ENCODE measurements at regions not wholly inside any gene's neighbourhood (a gene's known extent, or its start where the extent isn't known, plus 50 kb on each side); places are given as distances from the start of the nearest gene placed in this dataset.

- Histone ChIP-seq H3K27ac (ENCODE audit: low read length) (peak overlapping the region; percentile 27; the same call in 1 of the 2 replicates), H3K36me3 (ENCODE audit: low read depth, low read length) (no peaks in the 10 kb centered on the region), H3K79me2 (ENCODE audit: low read length) (no peaks in the 10 kb centered on the region), H3K4me2 (ENCODE audit: low read length) (no peak overlapping the region), H2AFZ (ENCODE audit: low read length) (no peak overlapping the region), H4K20me1 (ENCODE audit: low read length) (no peaks in the 10 kb centered on the region), H3K4me1 (ENCODE audit: insufficient read depth, low read length) (peaks cover 27% of the 10 kb centered on the region), H3K27me3 (ENCODE audit: low read length) (no peaks in the 10 kb centered on the region), H3K9ac (ENCODE audit: low read length) (no peak overlapping the region), H3K9me2 (replicated peaks; ENCODE audit: low read length) (no peaks in the 10 kb centered on the region; the same call in 1 of the 2 replicates), H3K4me3 (ENCODE audit: low read length) (no peak overlapping the region), H3K9me3 (ENCODE audit: low read length) (no peaks in the 10 kb centered on the region), H3F3A (ENCODE audit: low read length, unreplicated experiment) (no peaks in the 10 kb centered on the region)
- peak; percentile 74 for DNase-seq
- TF ChIP-seq, protein P1, sequence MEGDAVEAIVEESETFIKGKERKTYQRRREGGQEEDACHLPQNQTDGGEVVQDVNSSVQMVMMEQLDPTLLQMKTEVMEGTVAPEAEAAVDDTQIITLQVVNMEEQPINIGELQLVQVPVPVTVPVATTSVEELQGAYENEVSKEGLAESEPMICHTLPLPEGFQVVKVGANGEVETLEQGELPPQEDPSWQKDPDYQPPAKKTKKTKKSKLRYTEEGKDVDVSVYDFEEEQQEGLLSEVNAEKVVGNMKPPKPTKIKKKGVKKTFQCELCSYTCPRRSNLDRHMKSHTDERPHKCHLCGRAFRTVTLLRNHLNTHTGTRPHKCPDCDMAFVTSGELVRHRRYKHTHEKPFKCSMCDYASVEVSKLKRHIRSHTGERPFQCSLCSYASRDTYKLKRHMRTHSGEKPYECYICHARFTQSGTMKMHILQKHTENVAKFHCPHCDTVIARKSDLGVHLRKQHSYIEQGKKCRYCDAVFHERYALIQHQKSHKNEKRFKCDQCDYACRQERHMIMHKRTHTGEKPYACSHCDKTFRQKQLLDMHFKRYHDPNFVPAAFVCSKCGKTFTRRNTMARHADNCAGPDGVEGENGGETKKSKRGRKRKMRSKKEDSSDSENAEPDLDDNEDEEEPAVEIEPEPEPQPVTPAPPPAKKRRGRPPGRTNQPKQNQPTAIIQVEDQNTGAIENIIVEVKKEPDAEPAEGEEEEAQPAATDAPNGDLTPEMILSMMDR (conservative IDR thresholded peaks at IDR 0.05; ENCODE audit: low read depth, low read length): no peak
- TF ChIP-seq EZH2phosphoT487 (IDR thresholded peaks at IDR 0.05; ENCODE audit: borderline replicate concordance, low read length) (no peak), EZH2 (IDR thresholded peaks at IDR 0.05; ENCODE audit: low read length, unreplicated experiment) (no peak)
- CTCF ChIA-PET: no interaction called here
- POLR2A ChIA-PET (ENCODE audit: unreplicated experiment): no interaction called here
- BruUV-seq (replicated peaks): no TSS peak
- intact Hi-C loops (cut with micrococcal nuclease): no loop called here
- peak; percentile 51 for ATAC-seq
Observed at GRCh38 chr2:163210430-163210918, 371.9 kb upstream of the KCNH7 start.

DNA sequence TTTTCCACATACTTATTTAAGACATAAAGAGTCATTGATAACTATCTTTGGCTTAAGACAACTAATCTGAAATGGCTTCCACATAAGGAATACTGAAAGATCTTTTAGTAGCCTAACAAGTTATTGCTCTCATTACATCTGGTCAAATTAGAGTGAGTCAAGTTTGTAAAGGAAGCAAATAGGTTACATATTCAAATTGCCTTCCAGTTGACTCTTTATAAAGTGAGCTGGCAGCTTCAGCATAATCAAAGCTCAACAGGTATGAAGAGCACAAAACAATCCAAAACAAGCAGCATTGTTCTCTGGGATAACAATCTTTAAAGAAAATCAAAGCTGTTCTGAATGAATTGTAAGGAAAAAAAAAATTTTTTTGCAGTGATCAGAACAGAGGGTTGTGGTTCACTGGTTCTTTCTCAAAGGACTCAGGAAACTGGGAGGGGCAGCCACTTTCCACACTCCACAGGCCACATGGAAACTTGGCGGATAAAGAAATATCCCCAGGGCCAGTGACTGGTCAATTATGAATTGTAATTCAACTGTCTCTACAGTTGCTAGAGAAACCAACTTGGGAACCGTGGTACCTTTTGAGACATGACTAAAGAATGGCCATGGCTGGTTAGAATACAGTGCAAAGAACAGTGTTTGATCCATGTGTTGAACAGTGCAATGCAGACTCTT, 369.3 kb upstream of the KCNH7 start:
- H2AFZ ChIP-seq (ENCODE audit: low read length): no peak overlapping the region
- DNase-seq (peak; percentile 22), ATAC-seq (no peak)
- H4K20me1 ChIP-seq (ENCODE audit: low read length): no peaks in the 10 kb centered on the region
- ChIA-PET CTCF (no interaction called here), POLR2A (ENCODE audit: unreplicated experiment) (no interaction called here)
- intact Hi-C loops (cut with micrococcal nuclease): no loop called here
- H3K27me3 ChIP-seq (ENCODE audit: low read length): peaks cover 3% of the 10 kb centered on the region; the same call in 1 of the 2 replicates
- H3K9me3 ChIP-seq (ENCODE audit: low read length): no peaks in the 10 kb centered on the region
- H3K9ac ChIP-seq (ENCODE audit: low read length): no peak overlapping the region
- H3K27ac ChIP-seq (ENCODE audit: low read length): no peak overlapping the region
- no peak overlapping the region for H3K4me2 ChIP-seq (ENCODE audit: low read length)
- H3F3A ChIP-seq (ENCODE audit: low read length, unreplicated experiment): no peaks in the 10 kb centered on the region
- TF ChIP-seq, protein P1 (conservative IDR thresholded peaks at IDR 0.05; ENCODE audit: low read depth, low read length): no peak
- BruUV-seq (replicated peaks): no TSS peak
- H3K4me1 ChIP-seq (ENCODE audit: insufficient read depth, low read length): peaks cover 13% of the 10 kb centered on the region
- no peak overlapping the region for H3K4me3 ChIP-seq (ENCODE audit: low read length)
- H3K9me2 ChIP-seq (replicated peaks; ENCODE audit: low read length): no peaks in the 10 kb centered on the region; the same call in 1 of the 2 replicates
- no peaks in the 10 kb centered on the region for H3K79me2 ChIP-seq (ENCODE audit: low read length)
- H3K36me3 ChIP-seq (ENCODE audit: low read depth, low read length): no peaks in the 10 kb centered on the region

DNA sequence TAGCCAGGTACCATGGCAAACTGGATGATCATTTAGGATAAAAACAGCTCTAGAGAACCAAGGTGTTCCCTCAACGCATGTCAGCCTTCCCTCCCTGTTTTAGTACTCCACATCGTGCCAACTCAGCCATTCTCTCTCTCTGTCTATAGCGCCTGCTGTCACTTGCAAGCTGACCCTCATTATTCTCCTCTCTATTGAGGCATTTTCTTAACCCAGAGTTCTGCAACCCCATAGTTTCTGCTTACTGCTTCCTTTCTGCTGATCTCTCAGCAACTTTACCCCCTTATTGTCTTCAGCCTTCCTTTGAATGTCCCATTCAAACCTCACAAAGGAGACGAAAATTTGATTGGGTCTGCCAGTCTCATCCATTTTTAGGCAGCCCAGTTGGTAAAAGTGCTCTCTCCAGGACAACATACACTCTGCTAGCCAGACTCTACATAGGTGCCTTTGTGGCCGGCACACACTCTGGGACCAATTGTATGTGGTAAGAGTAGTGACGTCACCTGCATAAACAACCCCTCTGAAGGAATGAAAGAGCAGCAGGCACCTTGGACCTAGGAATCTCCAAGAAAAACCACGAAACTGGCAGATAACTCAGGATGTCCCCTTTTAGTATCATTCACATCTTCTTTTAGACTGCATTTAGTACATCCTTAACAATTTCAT, 367.2 kb upstream of the KCNH7 start:
- no peak for ATAC-seq
- intact Hi-C loops (cut with micrococcal nuclease): no loop called here
- CTCF ChIA-PET: no interaction called here

More for the DNA sequence above, 367.2 kb upstream of the KCNH7 start:
- no peak overlapping the region for H2AFZ ChIP-seq (ENCODE audit: low read length)
- POLR2A ChIA-PET (ENCODE audit: unreplicated experiment): no interaction called here
- no peak overlapping the region for H3K4me3 ChIP-seq (ENCODE audit: low read length)
- H3F3A ChIP-seq (ENCODE audit: low read length, unreplicated experiment): no peaks in the 10 kb centered on the region
- TF ChIP-seq, protein P1 (conservative IDR thresholded peaks at IDR 0.05; ENCODE audit: low read depth, low read length): no peak
- no peak for TF ChIP-seq EZH2 (IDR thresholded peaks at IDR 0.05; ENCODE audit: low read length, unreplicated experiment)
- no peak for TF ChIP-seq EZH2phosphoT487 (IDR thresholded peaks at IDR 0.05; ENCODE audit: borderline replicate concordance, low read length)
- no peaks in the 10 kb centered on the region for H3K79me2 ChIP-seq (ENCODE audit: low read length)
- no peak overlapping the region for H3K27ac ChIP-seq (ENCODE audit: low read length)
- no peaks in the 10 kb centered on the region for H3K36me3 ChIP-seq (ENCODE audit: low read depth, low read length)
- BruUV-seq (replicated peaks): no TSS peak
- peaks cover 8% of the 10 kb centered on the region for H3K4me1 ChIP-seq (ENCODE audit: insufficient read depth, low read length)
- H3K4me2 ChIP-seq (ENCODE audit: low read length): no peak overlapping the region
- no peak overlapping the region for H3K9ac ChIP-seq (ENCODE audit: low read length)
- no peak for DNase-seq
- no peaks in the 10 kb centered on the region for H4K20me1 ChIP-seq (ENCODE audit: low read length)
- H3K27me3 ChIP-seq (ENCODE audit: low read length): peaks cover 3% of the 10 kb centered on the region; the same call in 1 of the 2 replicates
- no peaks in the 10 kb centered on the region for H3K9me2 ChIP-seq (replicated peaks; ENCODE audit: low read length)
- H3K9me3 ChIP-seq (ENCODE audit: low read length): no peaks in the 10 kb centered on the region

Measured in PC-3 (cell line).